ENCODE measurements at regions not wholly inside any gene's neighbourhood (a gene's known extent, or its start where the extent isn't known, plus 50 kb on each side); places are given as distances from the start of the nearest gene placed in this dataset.
"Not testable (repeated sequence)": the region's sequence is repeated elsewhere in the genome, so short reads cannot be mapped to it uniquely, and the experiment has no call there.

- no peak for DNase-seq (ENCODE audit: low read depth)
Observed at GRCh38 chr3:67154429-67154828, 156.3 kb downstream of the KBTBD8 start.

GRCh38 chr3:67167481-67167880 is 169.4 kb downstream of the KBTBD8 start:
- DNase-seq (ENCODE audit: low read depth): no peak

GRCh38 chr3:67171841-67172240 is 173.7 kb downstream of the KBTBD8 start:
- DNase-seq (ENCODE audit: low read depth): no peak

GRCh38 chr3:67173130-67173529 is 175.0 kb downstream of the KBTBD8 start:
- DNase-seq (ENCODE audit: low read depth): not testable (repeated sequence)

- DNase-seq (ENCODE audit: low read depth): no peak
Observed at GRCh38 chr3:67176396-67176795, 178.3 kb downstream of the KBTBD8 start.

GRCh38 chr3:67192466-67192865 is 194.4 kb downstream of the KBTBD8 start:
- DNase-seq (ENCODE audit: low read depth): no peak

GRCh38 chr3:67196677-67197076 is 198.6 kb downstream of the KBTBD8 start:
- no peak for DNase-seq (ENCODE audit: low read depth)

- DNase-seq (ENCODE audit: low read depth): no peak
Observed at GRCh38 chr3:67198374-67198773, 200.3 kb downstream of the KBTBD8 start.

GRCh38 chr3:67200618-67201017 is 202.5 kb downstream of the KBTBD8 start:
- no peak for DNase-seq (ENCODE audit: low read depth)

- no peak for DNase-seq (ENCODE audit: low read depth)
Observed at GRCh38 chr3:67201026-67201425, 202.9 kb downstream of the KBTBD8 start.

GRCh38 chr3:67202053-67202452 is 203.9 kb downstream of the KBTBD8 start:
- no peak for DNase-seq (ENCODE audit: low read depth)

- DNase-seq (ENCODE audit: low read depth): no peak
Observed at GRCh38 chr3:67204951-67205350, 206.8 kb downstream of the KBTBD8 start.

GRCh38 chr3:67215690-67216089 is 217.6 kb downstream of the KBTBD8 start:
- no peak for DNase-seq (ENCODE audit: low read depth)

GRCh38 chr3:67227030-67227429 is 228.9 kb downstream of the KBTBD8 start:
- no peak for DNase-seq (ENCODE audit: low read depth)

GRCh38 chr3:67228136-67228535 is 230.0 kb downstream of the KBTBD8 start:
- DNase-seq (ENCODE audit: low read depth): no peak

GRCh38 chr3:67232642-67233041 is 234.5 kb downstream of the KBTBD8 start:
- DNase-seq (ENCODE audit: low read depth): no peak

- DNase-seq (ENCODE audit: low read depth): no peak
Observed at GRCh38 chr3:67239353-67239752, 241.2 kb downstream of the KBTBD8 start.

GRCh38 chr3:67241084-67241483 is 243.0 kb downstream of the KBTBD8 start:
- DNase-seq (ENCODE audit: low read depth): no peak

GRCh38 chr3:67244130-67244529 is 246.0 kb downstream of the KBTBD8 start:
- no peak for DNase-seq (ENCODE audit: low read depth)

GRCh38 chr3:67245545-67245944 is 247.4 kb downstream of the KBTBD8 start:
- no peak for DNase-seq (ENCODE audit: low read depth)

GRCh38 chr3:67248726-67249125 is 250.6 kb downstream of the KBTBD8 start:
- no peak for DNase-seq (ENCODE audit: low read depth)

- not testable (repeated sequence) for DNase-seq (ENCODE audit: low read depth)
Observed at GRCh38 chr3:67252906-67253305, 254.8 kb downstream of the KBTBD8 start.

GRCh38 chr3:67278015-67278618 is 280.0 kb downstream of the KBTBD8 start:
- no peak for DNase-seq (ENCODE audit: low read depth)

GRCh38 chr3:67286586-67286985 is 288.5 kb downstream of the KBTBD8 start:
- no peak for DNase-seq (ENCODE audit: low read depth)

All from activated T-cell treated with anti-CD3 and anti-CD28 coated beads for 1 hour (primary cell).